Astrocyte of the cerebellum (primary cell): ENCODE measurements at regions not wholly inside any gene's neighbourhood (a gene's known extent, or its start where the extent isn't known, plus 50 kb on each side); places are given as distances from the start of the nearest gene placed in this dataset.

Experiments used
- DNase-seq: peaks from one replicate; pipeline ENCODE4 v3.0.0-alpha.2; 2011; ENCODE audit warnings: low read depth
- H3K4me3 ChIP-seq: 2 replicates; pipeline ENCODE4 v1.5.1; 2011; ENCODE audit warnings: mild to moderate bottlenecking, low read depth, low read length, moderate library complexity
- in situ Hi-C: cut with HindIII; loops from 2 replicates; pipeline ENCODE4 v1.10.0; 2017; ENCODE audit warnings: low sequenced_read_pairs
- TF ChIP-seq, protein P1 (sequence below): IDR thresholded peaks from 2 replicates; pipeline ENCODE4 v1.5.1; 2012; ENCODE audit warnings: low read length, low read depth, moderate library complexity, mild to moderate bottlenecking; ENCODE audit errors: missing control alignments

- H3K4me3 ChIP-seq, result no peak overlapping the region
- DNase-seq, result no peak
- in situ Hi-C loops, result no loop called here
- TF ChIP-seq, protein P1, sequence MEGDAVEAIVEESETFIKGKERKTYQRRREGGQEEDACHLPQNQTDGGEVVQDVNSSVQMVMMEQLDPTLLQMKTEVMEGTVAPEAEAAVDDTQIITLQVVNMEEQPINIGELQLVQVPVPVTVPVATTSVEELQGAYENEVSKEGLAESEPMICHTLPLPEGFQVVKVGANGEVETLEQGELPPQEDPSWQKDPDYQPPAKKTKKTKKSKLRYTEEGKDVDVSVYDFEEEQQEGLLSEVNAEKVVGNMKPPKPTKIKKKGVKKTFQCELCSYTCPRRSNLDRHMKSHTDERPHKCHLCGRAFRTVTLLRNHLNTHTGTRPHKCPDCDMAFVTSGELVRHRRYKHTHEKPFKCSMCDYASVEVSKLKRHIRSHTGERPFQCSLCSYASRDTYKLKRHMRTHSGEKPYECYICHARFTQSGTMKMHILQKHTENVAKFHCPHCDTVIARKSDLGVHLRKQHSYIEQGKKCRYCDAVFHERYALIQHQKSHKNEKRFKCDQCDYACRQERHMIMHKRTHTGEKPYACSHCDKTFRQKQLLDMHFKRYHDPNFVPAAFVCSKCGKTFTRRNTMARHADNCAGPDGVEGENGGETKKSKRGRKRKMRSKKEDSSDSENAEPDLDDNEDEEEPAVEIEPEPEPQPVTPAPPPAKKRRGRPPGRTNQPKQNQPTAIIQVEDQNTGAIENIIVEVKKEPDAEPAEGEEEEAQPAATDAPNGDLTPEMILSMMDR, result no peak
Observed at GRCh38 chr2:57343391-57344006, 703.1 kb upstream of the VRK2 start.

DNA sequence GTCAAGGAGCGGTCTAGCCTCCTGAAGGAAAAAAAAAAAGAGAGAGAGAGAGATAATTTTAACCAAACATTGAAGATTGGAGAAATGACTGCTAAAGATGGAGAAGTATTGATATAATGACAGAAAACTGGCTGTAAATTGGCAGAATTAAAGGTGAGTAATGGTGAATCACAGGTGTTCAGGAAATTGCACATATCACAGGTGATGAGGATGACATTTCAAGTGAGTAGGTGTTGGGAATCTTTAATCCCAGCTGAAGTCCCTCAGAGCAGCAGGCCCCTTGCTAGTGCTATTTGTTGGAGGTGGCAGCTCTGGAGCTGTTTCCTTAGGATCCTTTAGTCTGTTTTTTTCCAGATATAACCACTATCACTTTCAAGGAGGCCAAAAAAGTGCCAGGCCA, 678.4 kb upstream of the VRK2 start:
- in situ Hi-C loops, result no loop called here

GRCh38 chr2:57370882-57371585, 675.6 kb upstream of the VRK2 start:
- no peak for DNase-seq
- in situ Hi-C loops, result no loop called here
- no peak overlapping the region for H3K4me3 ChIP-seq
- TF ChIP-seq, protein P1, result no peak

More for the DNA sequence above, 678.4 kb upstream of the VRK2 start:
- DNase-seq, result no peak
- TF ChIP-seq, protein P1, result no peak
- no peak overlapping the region for H3K4me3 ChIP-seq

GRCh38 chr2:57372237-57372984, 674.2 kb upstream of the VRK2 start:
- in situ Hi-C loops, result no loop called here
- H3K4me3 ChIP-seq, result no peak overlapping the region
- TF ChIP-seq, protein P1, result no peak
- no peak for DNase-seq

DNA sequence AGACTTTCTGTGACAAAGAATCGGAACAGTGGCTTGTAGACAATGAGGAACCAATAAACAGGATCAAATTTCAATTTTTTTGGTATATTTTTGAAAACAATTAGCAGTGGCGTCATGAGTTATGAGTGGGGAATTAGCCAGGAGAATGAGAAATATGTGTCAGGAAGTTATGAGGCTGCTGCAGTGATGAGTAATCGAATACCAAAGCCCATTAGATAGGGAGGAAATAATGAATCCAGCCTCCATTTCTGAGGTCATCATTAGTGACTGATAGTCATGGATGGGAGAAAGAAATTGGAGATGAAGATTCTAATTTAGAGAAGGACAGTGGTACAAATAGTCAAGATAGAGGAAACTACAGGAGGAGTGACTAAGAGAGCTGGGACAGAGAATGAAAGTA, 673.1 kb upstream of the VRK2 start:
- H3K4me3 ChIP-seq, result no peak overlapping the region
- DNase-seq, result peak; percentile 18
- TF ChIP-seq, protein P1, result no peak
- in situ Hi-C loops, result no loop called here

DNA sequence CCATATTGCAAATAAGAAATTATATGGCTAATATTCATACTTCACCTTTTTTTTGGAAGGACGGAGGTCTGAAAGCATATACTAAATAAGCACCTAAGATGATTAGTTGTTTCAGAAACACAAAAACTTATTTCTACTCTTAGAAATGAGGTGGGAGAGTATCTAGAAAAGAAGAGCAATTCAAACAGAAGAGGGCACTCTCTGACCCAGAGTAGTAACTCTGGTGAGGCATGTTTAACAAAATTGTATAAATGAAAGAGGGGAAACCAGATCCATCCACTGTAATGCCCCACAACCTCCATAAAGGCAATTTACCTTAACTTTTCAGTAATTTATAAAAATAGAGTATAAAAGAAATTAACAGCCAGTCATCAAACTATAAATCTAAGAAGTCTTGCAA, 669.6 kb upstream of the VRK2 start:
- H3K4me3 ChIP-seq, result no peak overlapping the region
- no peak for DNase-seq
- in situ Hi-C loops, result no loop called here
- TF ChIP-seq, protein P1, result no peak
